ENCODE measurements at regions not wholly inside any gene's neighbourhood (a gene's known extent, or its start where the extent isn't known, plus 50 kb on each side); places are given as distances from the start of the nearest gene placed in this dataset.
"Not testable (repeated sequence)": the region's sequence is repeated elsewhere in the genome, so short reads cannot be mapped to it uniquely, and the experiment has no call there.

DNA sequence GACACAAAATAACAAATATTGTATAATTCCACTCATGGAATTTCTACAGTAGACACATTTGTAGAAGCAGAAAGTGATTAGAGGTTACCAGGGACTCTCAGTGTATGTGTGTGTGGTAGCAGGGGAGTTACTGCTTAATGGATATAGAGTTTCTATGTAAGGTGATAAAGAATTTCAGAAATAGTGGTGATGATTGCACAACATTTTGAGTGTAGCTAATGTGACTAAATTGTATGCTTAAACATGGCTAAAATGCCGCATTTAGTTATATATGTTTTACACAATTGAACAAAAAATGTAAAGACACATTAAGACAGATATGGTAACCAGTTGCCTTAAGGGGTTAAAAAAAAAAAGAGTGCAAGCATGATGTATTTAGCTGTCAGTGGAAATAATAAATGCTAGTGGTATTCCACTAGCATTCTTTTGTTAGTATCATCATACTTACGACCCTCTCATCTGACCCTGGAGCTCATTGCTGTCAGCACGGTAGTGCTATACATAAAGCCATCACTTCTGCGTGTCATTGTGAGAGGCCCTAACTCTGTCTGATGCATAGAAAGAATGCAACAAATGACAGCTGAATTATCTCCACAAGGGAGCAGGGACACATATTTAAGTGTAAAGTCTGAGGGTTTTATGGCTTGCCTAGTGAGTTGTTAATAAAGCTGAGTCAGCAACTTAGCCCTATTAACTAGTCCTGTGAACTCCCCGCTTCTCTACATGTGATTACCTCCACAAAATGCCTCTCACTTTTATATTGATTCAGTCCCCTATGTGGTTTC, 134.1 kb upstream of the RXFP2 start:
- ChIA-PET POLR2A (ENCODE audit: unreplicated experiment) (no interaction called here), CTCF (no interaction called here)
- Histone ChIP-seq H3K36me3 (ENCODE audit: low read depth, low read length) (no peaks in the 10 kb centered on the region), H3K27ac (ENCODE audit: low read length) (no peak overlapping the region), H3K79me2 (ENCODE audit: low read length) (no peaks in the 10 kb centered on the region), H3K4me1 (ENCODE audit: insufficient read depth, low read length) (no peaks in the 10 kb centered on the region), H3K9ac (ENCODE audit: low read length) (no peak overlapping the region), H3K27me3 (ENCODE audit: low read length) (no peaks in the 10 kb centered on the region), H3K4me2 (ENCODE audit: low read length) (no peak overlapping the region), H2AFZ (ENCODE audit: low read length) (no peak overlapping the region), H4K20me1 (ENCODE audit: low read length) (no peaks in the 10 kb centered on the region), H3K9me2 (replicated peaks; ENCODE audit: low read length) (no peaks in the 10 kb centered on the region), H3F3A (ENCODE audit: low read length, unreplicated experiment) (no peaks in the 10 kb centered on the region), H3K9me3 (ENCODE audit: low read length) (no peaks in the 10 kb centered on the region), H3K4me3 (ENCODE audit: low read length) (no peak overlapping the region)
- intact Hi-C loops (cut with micrococcal nuclease): no loop called here
- ATAC-seq (no peak), DNase-seq (no peak)
- no TSS peak for BruUV-seq (replicated peaks)
- TF ChIP-seq EZH2phosphoT487 (IDR thresholded peaks at IDR 0.05; ENCODE audit: borderline replicate concordance, low read length) (no peak), EZH2 (IDR thresholded peaks at IDR 0.05; ENCODE audit: low read length, unreplicated experiment) (no peak)
- TF ChIP-seq, protein P1, sequence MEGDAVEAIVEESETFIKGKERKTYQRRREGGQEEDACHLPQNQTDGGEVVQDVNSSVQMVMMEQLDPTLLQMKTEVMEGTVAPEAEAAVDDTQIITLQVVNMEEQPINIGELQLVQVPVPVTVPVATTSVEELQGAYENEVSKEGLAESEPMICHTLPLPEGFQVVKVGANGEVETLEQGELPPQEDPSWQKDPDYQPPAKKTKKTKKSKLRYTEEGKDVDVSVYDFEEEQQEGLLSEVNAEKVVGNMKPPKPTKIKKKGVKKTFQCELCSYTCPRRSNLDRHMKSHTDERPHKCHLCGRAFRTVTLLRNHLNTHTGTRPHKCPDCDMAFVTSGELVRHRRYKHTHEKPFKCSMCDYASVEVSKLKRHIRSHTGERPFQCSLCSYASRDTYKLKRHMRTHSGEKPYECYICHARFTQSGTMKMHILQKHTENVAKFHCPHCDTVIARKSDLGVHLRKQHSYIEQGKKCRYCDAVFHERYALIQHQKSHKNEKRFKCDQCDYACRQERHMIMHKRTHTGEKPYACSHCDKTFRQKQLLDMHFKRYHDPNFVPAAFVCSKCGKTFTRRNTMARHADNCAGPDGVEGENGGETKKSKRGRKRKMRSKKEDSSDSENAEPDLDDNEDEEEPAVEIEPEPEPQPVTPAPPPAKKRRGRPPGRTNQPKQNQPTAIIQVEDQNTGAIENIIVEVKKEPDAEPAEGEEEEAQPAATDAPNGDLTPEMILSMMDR (conservative IDR thresholded peaks at IDR 0.05; ENCODE audit: low read depth, low read length): no peak

DNA sequence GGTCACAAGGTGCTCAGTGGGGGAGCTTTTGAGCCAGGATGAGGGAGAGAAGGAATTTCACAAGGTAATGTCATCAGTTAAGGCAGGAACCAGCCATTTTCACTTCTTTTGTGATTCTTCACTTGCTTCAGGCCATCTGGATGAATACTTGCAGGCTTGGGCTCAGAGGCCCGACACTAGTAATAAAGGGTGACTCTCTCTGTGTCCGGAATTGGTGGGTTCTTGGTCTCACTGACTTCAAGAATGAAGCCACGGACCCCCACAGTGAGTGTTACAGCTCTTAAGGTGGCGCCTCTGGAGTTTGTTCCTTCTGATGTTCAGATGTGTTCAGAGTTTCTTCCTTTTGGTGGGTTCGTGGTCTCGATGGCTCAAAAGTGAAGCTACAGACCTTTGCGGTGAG, 131.8 kb upstream of the RXFP2 start:
- H3K27me3 ChIP-seq (ENCODE audit: low read length); H3K36me3 ChIP-seq (ENCODE audit: low read depth, low read length); DNase-seq; BruUV-seq (replicated peaks); H4K20me1 ChIP-seq (ENCODE audit: low read length); H3K4me1 ChIP-seq (ENCODE audit: insufficient read depth, low read length); H3K79me2 ChIP-seq (ENCODE audit: low read length); H3K9ac ChIP-seq (ENCODE audit: low read length); H2AFZ ChIP-seq (ENCODE audit: low read length); POLR2A ChIA-PET (ENCODE audit: unreplicated experiment); H3K4me2 ChIP-seq (ENCODE audit: low read length); H3K4me3 ChIP-seq (ENCODE audit: low read length); H3F3A ChIP-seq (ENCODE audit: low read length, unreplicated experiment); intact Hi-C loops (cut with micrococcal nuclease); H3K9me2 ChIP-seq (replicated peaks; ENCODE audit: low read length); H3K9me3 ChIP-seq (ENCODE audit: low read length); H3K27ac ChIP-seq (ENCODE audit: low read length); ATAC-seq: not testable (repeated sequence)
- CTCF ChIA-PET: interaction anchor here (0.6 kb wide), 1 partner anchor 95 kb away, joined by 3 read pairs; no protein-coding TSS in a partner anchor

DNA sequence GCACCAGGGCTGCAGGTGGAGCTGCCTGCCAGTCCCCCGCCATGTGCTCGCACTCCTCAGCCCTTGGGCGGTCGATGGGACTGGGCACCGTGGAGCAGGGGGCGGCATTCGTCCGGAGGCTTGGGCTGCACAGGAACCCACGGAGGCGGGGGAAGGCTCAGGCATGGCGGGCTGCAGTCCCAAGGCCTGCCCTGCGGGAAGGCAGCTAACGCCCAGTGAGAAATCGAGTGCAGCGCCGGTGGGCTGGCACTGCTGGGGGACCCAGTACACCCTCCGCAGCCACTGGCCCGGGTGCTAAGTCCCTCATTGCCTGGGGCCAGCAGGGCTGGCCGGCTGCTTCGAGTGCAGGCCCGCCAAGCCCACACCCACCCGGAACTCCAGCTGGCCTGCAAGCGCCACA, 130.5 kb upstream of the RXFP2 start:
- H2AFZ ChIP-seq (ENCODE audit: low read length); intact Hi-C loops (cut with micrococcal nuclease); DNase-seq; CTCF ChIA-PET; H3F3A ChIP-seq (ENCODE audit: low read length, unreplicated experiment); H3K4me3 ChIP-seq (ENCODE audit: low read length); H3K79me2 ChIP-seq (ENCODE audit: low read length); H4K20me1 ChIP-seq (ENCODE audit: low read length); BruUV-seq (replicated peaks); POLR2A ChIA-PET (ENCODE audit: unreplicated experiment); H3K27me3 ChIP-seq (ENCODE audit: low read length); ATAC-seq; H3K9me3 ChIP-seq (ENCODE audit: low read length); H3K4me1 ChIP-seq (ENCODE audit: insufficient read depth, low read length); H3K9ac ChIP-seq (ENCODE audit: low read length); H3K36me3 ChIP-seq (ENCODE audit: low read depth, low read length); H3K4me2 ChIP-seq (ENCODE audit: low read length); H3K9me2 ChIP-seq (replicated peaks; ENCODE audit: low read length); H3K27ac ChIP-seq (ENCODE audit: low read length): not testable (repeated sequence)
